ENCODE measurements at regions not wholly inside any gene's neighbourhood (a gene's known extent, or its start where the extent isn't known, plus 50 kb on each side); places are given as distances from the start of the nearest gene placed in this dataset.

- Histone ChIP-seq H3K4me3 (replicated peaks; ENCODE audit: insufficient read depth, low read length) (no peak overlapping the region), H3K27me3 (ENCODE audit: insufficient read depth, poor library complexity, severe bottlenecking) (no peaks in the 10 kb centered on the region), H3K27ac (replicated peaks) (no peak overlapping the region)
- TF ChIP-seq CTCF (IDR thresholded peaks at IDR 0.05; ENCODE audit: insufficient read depth, low read length) (no peak), REST (IDR thresholded peaks at IDR 0.05; ENCODE audit: insufficient replicate concordance, low read depth) (no peak), SPI1 (IDR thresholded peaks at IDR 0.05; ENCODE audit: borderline replicate concordance, low read depth) (no peak), GABPA (IDR thresholded peaks at IDR 0.05; ENCODE audit: low read depth) (no peak), POLR2AphosphoS5 (IDR thresholded peaks at IDR 0.05; ENCODE audit: low read depth) (no peak)
- DNase-seq (ENCODE audit: low read depth in 1 of 2, low spot score in 1 of 2): no peak
Observed at GRCh38 chr22:48800036-48800885, 1027.4 kb downstream of the BRD1 start.

GRCh38 chr22:48799227-48799970, 1028.3 kb downstream of the BRD1 start:
- DNase-seq (ENCODE audit: low read depth in 1 of 2, low spot score in 1 of 2): no peak
- TF ChIP-seq CTCF (IDR thresholded peaks at IDR 0.05; ENCODE audit: insufficient read depth, low read length): no peak
- no peak for TF ChIP-seq SPI1 (IDR thresholded peaks at IDR 0.05; ENCODE audit: borderline replicate concordance, low read depth)
- no peak for TF ChIP-seq REST (IDR thresholded peaks at IDR 0.05; ENCODE audit: insufficient replicate concordance, low read depth)
- H3K27me3 ChIP-seq (ENCODE audit: insufficient read depth, poor library complexity, severe bottlenecking): no peaks in the 10 kb centered on the region

GRCh38 chr22:48798281-48799226, 1029.1 kb downstream of the BRD1 start:
- Histone ChIP-seq H3K4me3 (replicated peaks; ENCODE audit: insufficient read depth, low read length) (no peak overlapping the region), H3K27me3 (ENCODE audit: insufficient read depth, poor library complexity, severe bottlenecking) (no peaks in the 10 kb centered on the region), H3K27ac (replicated peaks) (no peak overlapping the region)
- no peak for DNase-seq (ENCODE audit: low read depth in 1 of 2, low spot score in 1 of 2)
- TF ChIP-seq REST (IDR thresholded peaks at IDR 0.05; ENCODE audit: insufficient replicate concordance, low read depth) (no peak), CTCF (IDR thresholded peaks at IDR 0.05; ENCODE audit: insufficient read depth, low read length) (no peak), SPI1 (IDR thresholded peaks at IDR 0.05; ENCODE audit: borderline replicate concordance, low read depth) (no peak), POLR2AphosphoS5 (IDR thresholded peaks at IDR 0.05; ENCODE audit: low read depth) (no peak)

More at GRCh38 chr22:48799227-48799970, 1028.3 kb downstream of the BRD1 start:
- H3K27ac ChIP-seq (replicated peaks): no peak overlapping the region
- no peak overlapping the region for H3K4me3 ChIP-seq (replicated peaks; ENCODE audit: insufficient read depth, low read length)

Measured in HL-60 (cell line).